GM21515 (cell line): ENCODE measurements at regions not wholly inside any gene's neighbourhood (a gene's known extent, or its start where the extent isn't known, plus 50 kb on each side); places are given as distances from the start of the nearest gene placed in this dataset.
"Not testable (repeated sequence)": the region's sequence is repeated elsewhere in the genome, so short reads cannot be mapped to it uniquely, and the experiment has no call there.

Experiments used
- ATAC-seq: cut with Tn5 transposase; IDR thresholded peaks from one replicate; pipeline ENCODE4 v1.9.1; 2021; ENCODE audit not compliant: unreplicated experiment

DNA sequence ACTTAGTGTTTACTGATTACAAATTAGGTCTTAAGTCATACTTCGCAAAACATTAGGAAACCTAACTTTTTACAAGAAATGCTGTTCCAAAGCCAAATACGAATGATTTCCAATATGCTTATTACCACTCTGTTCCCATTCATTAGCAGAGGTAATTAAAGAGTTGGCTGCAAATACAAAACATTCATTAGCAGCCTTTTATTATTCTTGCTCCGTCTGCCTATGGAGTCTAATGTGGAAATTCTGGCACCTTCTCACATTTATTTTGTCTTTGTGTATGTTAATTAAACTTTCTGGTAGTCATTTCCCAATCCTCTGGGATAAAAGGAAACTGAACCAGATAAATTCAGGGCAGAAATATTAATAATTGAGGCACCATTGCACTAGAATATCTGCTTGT is 689.0 kb downstream of the PLOD2 start:
- no peak for ATAC-seq

DNA sequence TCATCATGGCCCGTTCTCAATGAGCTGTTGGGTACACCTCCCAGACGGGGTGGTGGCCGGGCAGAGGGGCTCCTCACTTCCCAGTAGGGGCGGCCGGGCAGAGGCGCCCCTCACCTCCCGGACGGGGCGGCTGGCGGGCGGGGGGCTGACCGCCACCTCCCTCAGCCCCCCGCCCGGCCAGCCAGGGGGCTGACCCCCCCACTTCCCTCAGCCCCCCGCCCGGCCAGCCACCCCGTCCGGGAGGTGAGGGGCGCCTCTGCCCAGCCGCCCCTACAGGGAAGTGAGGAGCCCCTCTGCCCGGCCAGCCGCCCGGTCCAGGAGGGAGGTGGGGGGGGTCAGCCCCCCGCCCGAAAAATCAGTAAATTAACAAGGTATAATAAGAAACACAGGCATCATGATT is 678.2 kb downstream of the PLOD2 start:
- ATAC-seq = not testable (repeated sequence)

DNA sequence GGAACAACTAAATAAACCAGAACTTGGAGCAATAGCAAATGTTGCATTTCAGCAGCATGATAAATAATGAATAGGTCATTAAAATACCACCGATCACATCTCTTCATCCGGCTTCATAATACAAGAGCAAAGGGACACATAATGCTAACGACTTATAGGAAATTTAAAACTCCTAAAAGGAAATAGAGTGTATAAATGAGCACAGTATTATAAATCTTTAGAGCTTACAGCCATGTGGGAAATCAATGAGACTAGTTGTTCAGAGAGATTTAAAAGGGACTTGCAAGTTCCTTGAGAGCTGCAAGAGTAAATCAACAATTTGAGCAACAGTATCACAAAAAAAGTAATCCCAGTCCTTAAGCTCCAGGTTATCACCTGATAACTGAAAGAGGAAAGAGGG is 677.0 kb downstream of the PLOD2 start:
- no peak for ATAC-seq

DNA sequence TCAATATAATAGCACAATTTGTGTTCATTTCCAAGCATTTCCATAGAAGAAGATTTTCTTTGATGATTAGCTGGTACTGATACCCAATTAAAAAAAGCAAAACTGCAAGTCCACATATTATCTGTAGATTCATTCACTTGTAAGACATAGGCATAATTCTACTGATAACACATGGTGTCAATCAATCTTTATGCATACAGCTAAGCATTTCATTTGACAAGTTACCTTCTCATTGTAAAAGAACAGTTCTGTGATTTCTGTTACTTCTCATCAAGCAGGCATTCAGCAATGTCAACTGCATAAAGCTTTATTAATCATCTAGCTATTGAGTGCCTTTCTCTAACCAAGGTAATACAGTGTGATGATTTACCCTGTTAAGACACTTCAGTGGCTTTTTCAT is 672.0 kb downstream of the PLOD2 start:
- ATAC-seq = no peak

DNA sequence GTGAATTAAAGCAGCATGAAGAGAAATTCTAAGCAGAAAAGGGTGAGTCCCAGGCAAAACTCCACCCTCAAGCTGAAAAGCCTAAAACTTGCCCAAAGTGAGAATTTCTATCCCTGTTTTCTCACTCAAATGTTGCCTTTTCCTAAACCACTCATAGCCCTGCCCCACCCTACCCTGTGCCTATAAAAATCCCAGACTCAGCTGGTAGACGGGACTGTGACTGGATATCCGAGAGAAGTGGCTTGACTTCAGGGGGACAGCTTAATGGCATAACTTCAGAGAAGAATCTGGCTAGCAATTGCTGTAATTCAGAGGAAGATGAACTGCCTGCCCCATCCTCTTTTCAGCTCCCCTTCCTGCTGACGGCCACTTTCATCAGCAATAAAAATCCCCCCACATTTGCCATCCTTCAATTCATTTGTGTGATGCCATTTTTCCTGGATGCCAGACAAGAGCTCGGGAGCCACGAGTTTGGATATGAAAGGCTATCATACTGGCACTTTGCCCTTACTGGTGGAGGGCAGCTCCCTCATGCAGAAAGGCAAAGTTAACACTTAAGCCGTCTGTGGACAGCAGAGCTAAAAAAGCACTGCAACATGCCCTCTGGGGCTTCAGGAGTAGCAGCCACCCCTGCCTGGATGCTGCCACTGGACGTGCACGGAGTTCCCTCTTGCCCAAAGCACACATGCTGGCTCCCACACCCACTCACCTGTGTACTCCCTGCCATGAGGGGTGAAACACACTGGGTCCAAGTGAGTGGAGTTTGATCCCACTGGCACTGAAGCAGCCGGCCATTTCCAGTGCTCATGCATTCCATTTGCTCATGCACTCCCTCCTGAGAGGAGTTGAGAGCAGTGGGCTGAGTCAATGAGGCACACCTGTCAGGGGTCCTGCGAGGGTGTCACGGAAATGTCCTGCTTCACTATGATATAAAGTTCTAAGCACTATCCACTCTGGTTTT is 670.6 kb downstream of the PLOD2 start:
- ATAC-seq = no peak

DNA sequence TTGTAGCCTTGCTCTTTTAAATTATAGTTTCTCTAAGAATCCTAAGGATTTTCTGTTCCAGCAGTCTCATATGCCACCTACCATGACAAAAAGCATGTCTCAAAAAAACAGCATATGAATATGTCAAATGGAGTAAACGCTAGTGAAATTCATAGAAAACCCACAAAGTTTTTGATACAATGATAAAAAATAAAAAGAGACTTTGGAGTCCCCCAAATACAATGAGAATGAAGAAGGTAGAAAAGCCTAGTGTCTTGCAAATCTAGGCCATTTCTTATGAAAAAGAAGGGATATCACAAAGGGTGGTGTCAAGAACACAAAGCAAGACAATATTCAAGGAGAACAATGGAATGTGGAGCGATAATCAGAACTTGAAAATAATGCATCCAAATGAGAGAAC is 668.5 kb downstream of the PLOD2 start:
- no peak for ATAC-seq

DNA sequence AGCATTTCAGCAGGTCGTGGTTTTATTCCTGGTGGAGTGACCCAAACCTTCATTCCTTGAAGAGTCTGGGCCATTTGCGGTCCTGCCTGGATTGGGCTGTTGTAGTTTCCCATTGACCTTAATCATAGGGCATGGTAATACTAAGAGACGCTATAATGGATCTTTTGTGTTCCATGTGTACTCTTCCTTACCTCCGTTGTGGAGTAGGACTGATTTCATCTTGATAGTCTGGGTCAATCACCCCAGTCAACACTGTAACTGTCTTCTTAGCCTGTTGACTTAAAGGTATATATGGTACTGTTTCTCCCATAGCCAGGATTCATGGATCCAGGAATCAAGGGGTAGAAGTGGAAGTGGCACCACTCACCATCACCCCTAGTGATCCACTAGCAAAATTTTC is 643.6 kb downstream of the PLOD2 start:
- ATAC-seq = not testable (repeated sequence)

DNA sequence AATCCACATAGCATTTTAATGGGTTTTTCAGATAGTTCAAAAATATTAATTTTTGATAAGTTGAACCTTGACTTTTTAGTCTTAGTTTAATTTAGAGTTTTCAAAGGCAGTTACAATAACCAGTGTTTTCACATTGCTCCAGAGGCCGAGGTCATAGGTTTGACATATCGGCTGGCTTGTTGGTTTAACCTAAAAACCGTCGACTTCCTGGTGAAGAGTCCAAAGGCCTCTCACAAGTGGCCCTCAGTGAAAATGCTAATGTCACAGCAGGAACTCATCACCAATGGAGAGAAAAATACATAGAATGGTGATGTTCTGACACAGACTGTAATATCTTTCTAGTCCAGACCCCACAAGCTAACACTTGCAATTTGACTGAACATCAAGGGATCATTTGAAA is 642.3 kb downstream of the PLOD2 start:
- ATAC-seq = no peak

DNA sequence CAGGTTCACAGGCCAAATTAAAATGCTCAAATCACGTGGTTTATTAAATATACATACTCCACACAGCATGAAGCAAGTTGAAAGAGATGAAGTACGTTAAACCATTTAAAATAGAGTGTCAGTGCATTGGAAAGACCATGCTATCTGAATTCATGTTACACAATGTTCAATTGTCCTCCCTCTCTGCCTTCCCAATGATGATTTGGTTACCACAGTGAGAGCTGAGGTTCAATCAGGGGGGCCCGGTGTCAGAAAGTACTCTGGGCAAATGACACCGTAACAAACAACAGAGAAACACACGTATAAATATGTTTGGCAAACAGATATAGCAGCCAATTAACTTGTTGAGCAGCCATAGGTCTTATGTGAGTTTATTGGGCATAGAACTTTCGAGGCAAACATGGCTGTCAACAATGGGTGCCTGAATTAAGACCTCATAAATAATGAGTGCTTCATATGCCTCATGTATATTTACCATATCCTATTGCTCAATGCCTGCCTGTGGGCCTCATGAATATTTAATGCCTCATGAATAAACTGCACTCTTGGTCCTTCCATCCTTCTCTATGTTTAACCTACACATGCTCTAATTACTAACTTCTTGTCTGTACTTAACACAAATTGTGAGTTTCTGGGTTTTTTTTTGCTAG is 641.5 kb downstream of the PLOD2 start:
- no peak for ATAC-seq

DNA sequence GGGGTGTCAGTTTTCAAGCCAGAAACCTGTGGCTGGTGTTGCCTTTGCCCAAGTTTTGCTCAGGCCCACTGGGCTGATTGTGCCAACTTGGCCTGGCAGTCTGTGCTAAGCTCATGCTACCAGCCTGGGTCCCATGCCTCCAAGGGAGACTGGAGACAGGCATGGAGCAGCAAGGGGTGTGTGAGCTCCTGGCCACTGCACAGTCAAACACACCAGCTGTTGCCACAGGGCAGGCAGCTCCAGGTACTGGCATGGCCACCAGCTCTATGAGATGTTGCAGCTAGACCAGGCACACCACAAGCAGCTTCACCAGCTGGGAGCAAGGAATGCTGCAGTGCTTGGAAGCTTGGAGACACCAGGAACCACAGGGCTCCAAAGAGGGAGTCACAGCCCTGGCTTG is 638.8 kb downstream of the PLOD2 start:
- no peak for ATAC-seq

DNA sequence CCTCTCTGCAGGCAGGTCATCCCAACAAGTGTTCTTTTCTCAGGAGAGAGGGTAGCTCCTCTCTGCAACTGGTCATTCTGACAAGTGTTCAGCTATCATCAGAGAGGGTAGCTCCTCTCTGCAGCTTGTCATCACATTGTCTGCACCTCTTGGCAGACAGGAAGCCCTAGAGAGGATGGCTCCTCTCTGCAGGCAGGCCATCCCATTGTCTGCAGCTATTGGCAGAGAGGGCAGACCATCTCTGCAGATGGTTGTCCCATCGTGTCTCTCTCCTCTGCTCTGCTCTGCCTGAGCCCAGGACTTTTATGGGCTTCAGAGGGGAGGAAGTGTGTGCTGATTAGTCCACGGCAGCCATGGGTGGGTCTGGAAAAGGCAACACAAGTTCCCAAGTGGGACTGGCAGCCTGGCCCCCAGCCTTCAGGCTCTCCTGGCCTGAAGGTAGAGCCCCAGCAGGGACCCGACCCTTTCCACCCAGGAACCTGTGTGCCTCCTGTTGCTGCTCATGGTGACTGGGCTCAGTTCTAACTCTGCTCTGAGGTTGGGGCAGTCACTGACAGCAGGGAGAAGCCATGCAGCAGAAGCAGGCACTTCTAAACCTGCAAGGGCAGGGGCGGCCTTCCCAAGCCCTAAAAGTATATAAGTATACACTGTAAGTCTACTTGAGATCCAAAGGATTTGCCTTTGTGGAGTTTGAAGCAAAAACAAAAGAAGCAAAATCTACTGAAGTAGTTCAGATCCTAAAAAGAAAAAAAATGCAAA is 637.9 kb downstream of the PLOD2 start:
- no peak for ATAC-seq

DNA sequence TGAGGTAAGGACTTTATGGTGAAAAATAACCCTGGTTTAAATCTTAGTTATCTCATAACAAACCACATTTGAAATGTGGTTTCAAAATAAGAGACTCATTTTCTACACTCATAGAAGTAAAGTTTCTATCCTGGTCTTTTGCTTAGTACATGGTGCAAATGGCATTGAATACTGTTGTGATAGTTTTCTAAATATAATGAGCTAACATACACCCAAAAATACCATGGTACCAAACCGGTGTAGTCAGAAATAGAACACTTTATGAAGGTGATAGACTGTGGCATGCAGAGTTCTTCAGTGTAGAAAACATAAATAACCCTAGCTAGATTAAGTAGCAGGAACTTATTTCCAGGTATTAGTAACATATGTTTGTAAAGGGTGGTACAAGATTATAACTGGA is 629.4 kb downstream of the PLOD2 start:
- no peak for ATAC-seq

DNA sequence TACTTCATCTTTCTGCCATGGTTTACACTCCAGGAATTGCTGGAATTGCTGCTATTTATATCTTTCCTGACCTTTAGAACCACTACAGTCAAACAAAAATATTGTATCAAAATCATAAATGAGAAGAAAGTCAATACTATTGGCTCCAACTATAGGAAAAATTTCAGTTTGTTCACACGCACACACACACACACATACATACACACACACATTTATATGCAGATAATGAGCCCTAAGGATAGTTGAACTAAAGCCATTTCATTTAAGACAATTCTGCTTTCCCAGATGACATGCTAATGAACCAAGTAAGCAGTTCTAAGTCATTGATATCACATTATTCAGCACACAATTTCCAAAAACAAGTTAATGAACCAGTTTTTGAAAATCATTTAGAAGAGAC is 627.3 kb downstream of the PLOD2 start:
- no peak for ATAC-seq

DNA sequence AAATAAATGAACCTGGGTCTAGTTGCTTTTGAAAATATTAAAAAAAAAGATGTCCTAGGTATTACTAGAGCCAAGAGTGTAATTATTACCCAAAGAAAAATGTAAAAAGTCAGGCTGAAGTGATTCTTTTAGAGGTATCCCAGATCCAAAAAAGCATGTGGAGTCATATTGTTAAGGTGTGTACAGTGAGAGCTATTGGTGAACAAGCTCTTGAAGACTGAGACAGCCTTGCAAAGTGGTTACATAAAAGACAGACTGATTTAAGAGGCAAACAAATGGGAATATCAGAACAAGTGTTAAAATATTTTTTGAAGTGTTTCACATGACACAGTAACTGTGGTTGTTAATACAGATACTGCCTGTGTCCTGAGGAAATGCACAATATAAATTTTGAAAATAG is 624.5 kb downstream of the PLOD2 start:
- no peak for ATAC-seq

DNA sequence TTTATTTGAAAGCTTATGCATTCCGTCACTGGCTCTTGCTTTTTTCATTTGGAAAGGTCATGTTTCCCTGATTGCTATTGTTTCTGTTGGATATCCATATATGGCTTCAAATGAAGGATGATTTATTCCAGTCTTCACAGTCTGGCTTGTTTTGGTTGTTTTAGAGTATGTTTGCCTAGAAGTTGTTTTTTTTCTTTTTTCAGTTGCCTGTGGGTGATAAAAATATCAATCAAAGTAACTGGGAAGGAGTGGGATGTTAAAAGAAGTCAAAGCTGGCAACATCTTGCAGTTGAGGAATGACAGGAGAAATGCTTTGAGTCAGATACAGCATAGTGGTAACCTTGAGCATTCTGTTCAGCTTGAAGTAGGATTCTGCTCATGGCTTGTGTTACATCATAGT is 610.5 kb downstream of the PLOD2 start:
- ATAC-seq = no peak

DNA sequence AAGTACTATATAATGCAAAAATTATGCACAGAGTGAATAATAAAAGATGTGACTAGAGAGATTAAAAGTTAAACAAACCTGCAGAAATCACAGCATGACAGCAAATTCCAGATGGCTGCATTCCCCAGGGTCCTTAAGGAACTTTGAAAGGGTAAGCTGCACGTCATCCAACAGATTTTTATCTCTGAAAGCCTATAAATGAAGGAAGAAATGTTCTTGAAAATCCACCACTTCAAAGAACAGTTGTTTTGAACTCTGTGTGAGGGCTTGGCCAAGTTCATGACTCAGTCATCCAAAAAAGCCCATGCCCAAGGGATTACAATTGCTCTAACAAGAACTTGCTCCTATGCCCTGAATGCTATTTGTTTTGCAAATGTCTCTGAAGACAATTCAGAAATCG is 603.6 kb downstream of the PLOD2 start:
- ATAC-seq = no peak

DNA sequence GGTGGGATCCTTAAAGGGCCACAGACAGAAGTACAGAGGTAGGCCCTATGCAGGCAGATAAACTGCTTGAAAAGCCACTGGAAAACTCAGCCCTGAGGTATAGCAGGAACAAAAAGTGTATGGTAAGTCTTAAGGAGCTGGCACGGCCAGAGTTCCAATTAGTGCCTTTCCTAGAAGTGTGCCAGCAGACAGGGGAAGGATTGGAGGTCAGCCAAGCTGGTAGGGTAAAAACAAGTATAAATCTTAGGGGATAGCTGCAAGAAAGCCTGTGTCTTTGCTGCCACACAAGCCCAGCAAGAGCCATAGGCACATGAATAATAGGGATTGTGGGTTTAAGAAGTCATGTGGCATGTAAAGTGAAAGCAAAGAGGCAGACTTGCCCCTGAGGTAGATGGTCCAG is 582.5 kb downstream of the PLOD2 start:
- ATAC-seq = no peak

DNA sequence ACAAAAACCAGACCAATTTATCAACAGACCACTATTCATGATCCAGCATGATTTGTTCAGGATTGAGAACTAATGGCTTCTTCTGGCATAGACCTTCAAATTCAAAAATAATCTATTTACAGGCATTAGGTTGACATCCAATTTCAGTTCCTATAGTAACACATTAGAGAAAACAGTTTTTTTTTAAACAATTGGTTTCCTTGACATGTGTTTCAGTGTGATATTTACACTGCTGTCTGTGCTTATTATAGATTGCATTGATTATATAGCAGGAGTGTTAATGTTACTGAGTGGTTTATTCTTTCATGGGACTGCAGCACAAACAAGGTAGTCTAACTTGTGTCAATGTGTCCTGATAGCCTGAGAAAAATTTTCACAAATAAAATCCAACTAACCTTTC is 579.3 kb downstream of the PLOD2 start:
- no peak for ATAC-seq

DNA sequence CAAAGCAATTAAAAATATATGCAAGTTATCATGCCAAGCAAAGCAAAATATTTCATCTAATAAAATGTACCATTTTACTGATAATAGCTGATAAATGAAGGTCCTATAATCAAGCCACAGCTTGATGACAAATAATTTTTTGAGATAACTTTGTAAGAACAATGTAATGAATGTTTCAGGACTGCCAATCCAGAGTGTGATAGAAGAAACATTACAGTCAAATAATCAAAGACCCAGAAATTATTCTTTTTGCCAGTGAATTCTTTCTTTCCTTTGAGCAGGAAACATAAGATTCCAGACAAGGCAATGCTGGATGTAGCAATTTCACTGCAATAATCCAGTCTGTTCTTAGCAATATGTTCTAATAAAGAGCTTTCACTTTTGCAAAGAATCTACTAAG is 556.1 kb downstream of the PLOD2 start:
- no peak for ATAC-seq

DNA sequence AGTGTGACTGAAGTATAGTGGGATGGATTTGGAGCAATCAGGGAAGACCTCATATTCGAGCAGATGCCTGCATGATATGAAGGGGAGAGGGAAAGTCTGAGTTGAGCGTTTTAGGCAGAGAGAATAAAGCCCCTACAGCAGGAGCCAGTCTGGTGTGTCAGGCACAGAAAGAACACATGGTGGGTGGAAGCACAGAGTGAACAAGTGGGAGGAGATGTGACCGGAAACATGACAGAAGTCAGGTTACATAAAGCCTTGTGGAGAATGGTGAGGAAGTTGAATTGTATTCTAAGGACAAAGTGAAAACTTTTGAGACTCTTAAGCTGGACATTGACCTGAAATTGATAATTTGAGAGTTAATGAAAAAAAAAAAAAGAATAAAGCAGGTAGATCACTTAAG is 541.0 kb downstream of the PLOD2 start:
- no peak for ATAC-seq

DNA sequence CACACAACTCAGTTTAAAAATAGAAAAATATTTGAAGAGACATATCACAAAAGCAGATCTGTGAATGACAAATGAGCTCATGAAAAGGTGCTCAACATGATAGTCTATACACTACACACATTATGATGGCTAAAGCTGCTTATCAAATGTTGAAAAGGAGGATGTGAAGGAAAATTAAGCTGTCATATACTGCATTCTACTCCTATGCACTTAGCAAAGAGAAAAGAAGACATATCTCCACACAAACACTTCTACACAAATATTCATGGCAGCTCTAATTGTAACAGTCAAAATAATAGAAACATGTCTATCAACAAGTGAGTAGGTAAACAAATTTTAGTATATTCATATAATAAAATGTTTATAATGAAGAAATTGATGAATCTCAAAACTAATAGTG is 540.5 kb downstream of the PLOD2 start:
- ATAC-seq = no peak

DNA sequence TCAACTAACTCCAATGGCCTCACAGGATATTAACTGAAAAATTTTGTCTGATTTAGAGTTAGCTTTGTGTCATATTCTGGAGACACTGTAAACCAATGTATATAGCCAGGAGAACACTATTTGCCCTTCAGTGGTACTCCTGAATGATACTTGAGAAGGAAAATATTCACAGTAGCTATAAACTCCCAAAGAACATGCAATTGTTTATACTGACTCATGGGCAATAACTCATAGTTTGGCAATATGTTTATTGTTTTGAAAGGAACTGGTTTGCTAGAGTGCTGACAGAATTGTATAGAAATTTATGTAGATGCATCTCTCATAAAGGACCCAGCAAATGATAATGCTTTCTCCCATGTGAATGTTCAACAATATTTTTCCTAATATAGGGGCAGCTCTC is 537.6 kb downstream of the PLOD2 start:
- ATAC-seq = no peak
